MM.1S (cell line): ENCODE measurements at regions not wholly inside any gene's neighbourhood (a gene's known extent, or its start where the extent isn't known, plus 50 kb on each side); places are given as distances from the start of the nearest gene placed in this dataset.

Experiments used
- CTCF ChIP-seq: fragments of 300-600 bp; sonication (generic); IDR thresholded peaks from 2 replicates; pipeline ENCODE4 v1.5.1; 2016; ENCODE audit warnings: antibody characterized with exemption, low read length, mixed read lengths
- EZH2phosphoT487 ChIP-seq: fragments of 300-600 bp; sonication (generic); IDR thresholded peaks from 2 replicates; pipeline ENCODE4 v1.6.1; 2018; ENCODE audit warnings: antibody characterized with exemption, low read length

- TF ChIP-seq EZH2phosphoT487 (no peak), CTCF (no peak)
Measured at GRCh38 chr15:87450314-87450713, 806.2 kb downstream of the NTRK3 start.
